Mucosa of rectum (tissue), 2 donors: ENCODE measurements at regions not wholly inside any gene's neighbourhood (a gene's known extent, or its start where the extent isn't known, plus 50 kb on each side); places are given as distances from the start of the nearest gene placed in this dataset.

ENCODE experiments used
- H3K27ac ChIP-seq, 2 donors: one replicate each; pipeline ENCODE4 v1.7.0; 2013; ENCODE audit warnings: inconsistent platforms in 2 of 2, low read depth in 2 of 2, low read length in 2 of 2
- H3K27me3 ChIP-seq, 2 donors: one replicate each; pipeline ENCODE4 v1.7.0; 2013; ENCODE audit warnings: low read length in 2 of 2; ENCODE audit not compliant: control insufficient read depth in 2 of 2, insufficient read depth in 2 of 2
- H3K36me3 ChIP-seq, 2 donors: one replicate each; pipeline ENCODE4 v1.7.0; 2013; ENCODE audit warnings: low read length in 2 of 2; ENCODE audit not compliant: control insufficient read depth in 2 of 2, insufficient read depth in 2 of 2
- H3K4me1 ChIP-seq, 2 donors: one replicate each; pipeline ENCODE4 v1.7.0; 2013; ENCODE audit warnings: low read length in 2 of 2, mild to moderate bottlenecking in 1 of 2; ENCODE audit not compliant: control insufficient read depth in 2 of 2, insufficient read depth in 2 of 2
- H3K4me3 ChIP-seq, 2 donors: one replicate each; pipeline ENCODE4 v1.7.0; 2013; ENCODE audit warnings: low read length in 2 of 2
- H3K9ac ChIP-seq, 2 donors: one replicate each; pipeline ENCODE4 v1.7.0; 2013; ENCODE audit warnings: low read length in 2 of 2, low read depth in 1 of 2, mild to moderate bottlenecking in 1 of 2
- H3K9me3 ChIP-seq, 2 donors: one replicate each; pipeline ENCODE4 v1.7.0; 2013; ENCODE audit warnings: low read length in 2 of 2; ENCODE audit not compliant: control insufficient read depth in 2 of 2
- donor health status: healthy.
- donor health status: Normal muscosa, but diverticular disease.

DNA sequence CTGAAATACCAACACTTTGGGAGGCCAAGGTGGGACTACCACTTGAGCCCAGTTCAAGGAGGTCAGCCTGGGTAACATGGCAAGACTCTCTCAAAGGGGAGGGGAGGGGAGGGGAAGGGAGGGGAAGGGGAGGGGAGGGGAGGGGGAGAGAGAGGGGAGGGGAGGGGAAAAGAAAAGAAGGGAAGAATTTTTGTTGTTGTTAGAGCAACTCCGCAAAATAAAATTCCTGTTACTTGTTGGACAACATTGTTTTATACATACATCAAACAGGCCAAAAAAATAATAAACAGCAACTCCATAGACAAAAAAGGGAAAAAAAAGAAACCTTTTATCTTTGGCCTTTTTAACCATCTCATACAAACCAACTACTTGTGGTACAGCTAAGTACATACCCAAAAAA is 57.3 kb upstream of the TRIM24 start:
- H3K27me3 ChIP-seq, result no peaks in the 10 kb centered on the region
- no peaks in the 10 kb centered on the region for H3K36me3 ChIP-seq
- H3K4me1 ChIP-seq, result no peaks in the 10 kb centered on the region
- H3K27ac ChIP-seq, result no peak overlapping the region
- H3K9ac ChIP-seq, result no peak overlapping the region
- no peaks in the 10 kb centered on the region for H3K9me3 ChIP-seq
- H3K4me3 ChIP-seq, result no peak overlapping the region

DNA sequence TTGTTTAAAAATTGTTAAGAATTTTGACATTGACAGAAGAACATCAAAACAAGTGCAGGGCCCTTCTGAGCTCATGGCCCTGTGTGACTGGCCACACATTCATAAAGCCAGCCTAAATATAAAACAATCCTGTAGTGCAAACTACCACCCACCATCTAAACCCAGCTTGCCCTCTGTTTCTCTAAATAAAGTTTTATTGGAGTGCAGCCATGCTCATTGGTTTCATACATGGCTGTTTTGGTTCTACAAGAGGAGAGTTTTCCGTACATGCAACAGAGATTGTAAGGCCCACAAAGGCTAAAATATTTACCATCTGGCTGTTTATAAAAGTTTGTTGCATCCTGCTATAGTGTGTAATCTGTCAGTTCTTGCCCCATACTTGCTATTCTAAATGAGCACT is 54.6 kb upstream of the TRIM24 start:
- H3K27me3 ChIP-seq, result no peaks in the 10 kb centered on the region
- H3K27ac ChIP-seq, result no peak overlapping the region
- no peaks in the 10 kb centered on the region for H3K9me3 ChIP-seq
- H3K36me3 ChIP-seq, result no peaks in the 10 kb centered on the region
- no peaks in the 10 kb centered on the region for H3K4me1 ChIP-seq
- no peak overlapping the region for H3K9ac ChIP-seq
- H3K4me3 ChIP-seq, result no peak overlapping the region

DNA sequence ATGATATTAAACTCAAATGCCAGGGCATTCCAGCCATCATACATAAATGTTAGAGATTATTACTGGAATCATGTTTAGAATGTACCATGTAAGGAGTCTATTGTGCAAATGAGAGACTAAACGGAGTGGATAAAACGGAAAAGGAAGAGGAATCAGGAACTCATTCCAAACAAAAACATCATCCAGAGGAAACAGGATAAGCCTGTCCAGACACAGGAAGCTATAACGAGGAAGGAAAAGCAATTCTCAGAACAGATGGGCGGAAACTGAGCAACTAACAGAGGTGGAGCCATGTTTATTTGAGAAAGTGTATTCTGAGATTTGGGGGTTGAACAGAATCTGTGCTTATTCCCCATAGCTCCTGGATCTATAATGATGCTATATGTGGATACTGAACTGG is 52.3 kb upstream of the TRIM24 start:
- H3K4me3 ChIP-seq, result no peak overlapping the region
- no peaks in the 10 kb centered on the region for H3K27me3 ChIP-seq
- H3K4me1 ChIP-seq, result no peaks in the 10 kb centered on the region
- H3K27ac ChIP-seq, result no peak overlapping the region
- H3K9ac ChIP-seq, result no peak overlapping the region
- H3K9me3 ChIP-seq, result no peaks in the 10 kb centered on the region
- no peaks in the 10 kb centered on the region for H3K36me3 ChIP-seq
